HCT116 (cell line): ENCODE measurements at regions not wholly inside any gene's neighbourhood (a gene's known extent, or its start where the extent isn't known, plus 50 kb on each side); places are given as distances from the start of the nearest gene placed in this dataset.

Source experiments
- ATAC-seq: fragments of 200-7000 bp; cut with Tn5 transposase; 2 replicates; pipeline ENCODE4 v1.9.1; 2020; ENCODE audit warnings: mild to moderate bottlenecking, moderate library complexity
- BruUV-seq: library from RNA; stranded (reverse); fragments of 400-500 nt; replicated peaks from 2 replicates; lab custom pipeline; 2021; lab: Mats Ljungman, UMichigan
- CTCF ChIA-PET: fragments of 300-600 bp; sonication (Branson Sonifier 250); formaldehyde crosslinking; loops from one replicate; lab custom pipeline; 2021; ENCODE audit warnings: antibody characterized with exemption; lab: Charles Lee
- POLR2A ChIA-PET: fragments of 300-600, 350-600 bp; sonication (Branson Sonifier 250); formaldehyde crosslinking; loops from one replicate; lab custom pipeline; 2021; ENCODE audit warnings: antibody characterized with exemption; lab: Charles Lee
- RAD21 ChIA-PET, 2 experiments: fragments of 300-600 bp; sonication (Branson Sonifier 250); formaldehyde crosslinking; loops; one replicate each; lab custom pipeline; 2023; ENCODE audit warnings: low total read pairs in 2 of 2; ENCODE audit not compliant: uncharacterized antibody in 2 of 2, unreplicated experiment in 2 of 2, low non-redundant PET in 1 of 2; lab: Charles Lee
- DNase-seq: peaks from one replicate; pipeline ENCODE4 v3.0.0-alpha.2; 2010; ENCODE audit warnings: low read depth, low spot score
- H2AFZ ChIP-seq: fragments of 200-600 bp; shearing (Covaris generic), sonication (generic); 2 replicates; pipeline ENCODE4 v1.6.1; 2017; ENCODE audit warnings: low read depth, mixed run types, mixed read lengths, antibody characterized with exemption, low read length; ENCODE audit not compliant: poor library complexity, severe bottlenecking
- H3K27ac ChIP-seq: 2 replicates; pipeline ENCODE4 v1.5.1; 2012; ENCODE audit warnings: low read depth, low read length
- H3K27me3 ChIP-seq: fragments of 200-600 bp; sonication (generic); 2 replicates; pipeline ENCODE4 v1.6.1; 2016; ENCODE audit warnings: mixed run types, low read length, mixed read lengths; ENCODE audit not compliant: insufficient read depth
- H3K36me3 ChIP-seq, 2 experiments: fragments of 200-500 bp in 1 of 2; fragments of 200-600 bp in 1 of 2; sonication (Bioruptor generic) in 1 of 2; sonication (generic) in 1 of 2; 2 replicates each; pipeline versions ENCODE4 v1.5.1 to v1.6.1; 2014 to 2016; ENCODE audit warnings: low read length in 2 of 2, inconsistent platforms in 1 of 2, mixed read lengths in 1 of 2, mixed run types in 1 of 2; ENCODE audit not compliant: insufficient read depth in 2 of 2, control insufficient read depth in 1 of 2
- H3K4me1 ChIP-seq, 2 experiments: fragments of 200-600 bp in 1 of 2; sonication (generic) in 1 of 2; 2 replicates each; pipeline versions ENCODE4 v1.5.1 to v1.6.1; 2012 to 2017; ENCODE audit warnings: low read length in 2 of 2, inconsistent platforms in 1 of 2, mild to moderate bottlenecking in 1 of 2, mixed read lengths in 1 of 2, mixed run types in 1 of 2, moderate library complexity in 1 of 2; ENCODE audit not compliant: insufficient read depth in 2 of 2, control insufficient read depth in 1 of 2
- H3K4me2 ChIP-seq: fragments of 200-600 bp; sonication (generic); 2 replicates; pipeline ENCODE4 v1.6.1; 2017; ENCODE audit warnings: mixed run types, low read length, mixed read lengths
- H3K4me3 ChIP-seq, 2 experiments: fragments of 200-600 bp in 1 of 2; sonication (generic) in 1 of 2; replicated peaks in 1 of 2; 2 replicates each; pipeline ENCODE4 v1.5.1; 2011 to 2016; ENCODE audit warnings: low read length in 2 of 2, control low read depth in 1 of 2, low read depth in 1 of 2, mild to moderate bottlenecking in 1 of 2, mixed read lengths in 1 of 2, mixed run types in 1 of 2
- H3K79me2 ChIP-seq: fragments of 200-600 bp; sonication (generic); 2 replicates; pipeline ENCODE4 v1.6.1; 2017; ENCODE audit warnings: mild to moderate bottlenecking, mixed run types, low read length, moderate library complexity, mixed read lengths; ENCODE audit not compliant: insufficient read depth
- H3K9ac ChIP-seq: fragments of 200-600 bp; sonication (generic); 2 replicates; pipeline ENCODE4 v1.6.1; 2016; ENCODE audit warnings: low read length, mixed read lengths
- H3K9me2 ChIP-seq: fragments of 200-600 bp; sonication (generic), shearing (Covaris generic); 2 replicates; pipeline ENCODE4 v1.6.1; 2017; ENCODE audit warnings: mixed run types, mild to moderate bottlenecking, moderate library complexity; ENCODE audit not compliant: insufficient read depth
- H3K9me3 ChIP-seq, 2 experiments: fragments of 200-500 bp in 1 of 2; fragments of 200-600 bp in 1 of 2; sonication (Bioruptor generic) in 1 of 2; sonication (generic) in 1 of 2; 2 replicates each; pipeline ENCODE4 v1.6.1; 2014 to 2017; ENCODE audit warnings: low read length in 2 of 2, mixed read lengths in 2 of 2, inconsistent platforms in 1 of 2, low read depth in 1 of 2, mild to moderate bottlenecking in 1 of 2, mixed run types in 1 of 2, moderate library complexity in 1 of 2; ENCODE audit not compliant: control insufficient read depth in 1 of 2, insufficient read depth in 1 of 2
- H4K20me1 ChIP-seq: fragments of 200-600 bp; sonication (generic), shearing (Covaris generic); 2 replicates; pipeline ENCODE4 v1.6.1; 2017; ENCODE audit warnings: mixed run types, mild to moderate bottlenecking, moderate library complexity; ENCODE audit not compliant: insufficient read depth
- CBX3 ChIP-seq: IDR thresholded peaks from 2 replicates; pipeline ENCODE4 v1.6.1; 2012; ENCODE audit warnings: low read depth
- CEBPB ChIP-seq: IDR thresholded peaks from 2 replicates; pipeline ENCODE4 v1.6.1; 2012; ENCODE audit warnings: low read depth
- ELF1 ChIP-seq: IDR thresholded peaks from 2 replicates; pipeline ENCODE4 v1.6.1; 2012; ENCODE audit warnings: low read depth, borderline replicate concordance
- EZH2phosphoT487 ChIP-seq: fragments of 200-600 bp; IDR thresholded peaks from 2 replicates; pipeline ENCODE4 v1.6.1; 2018; ENCODE audit warnings: antibody characterized with exemption, borderline replicate concordance
- FOSL1 ChIP-seq: IDR thresholded peaks from 2 replicates; pipeline ENCODE4 v1.6.1; 2012; ENCODE audit warnings: low read depth
- POLR2A ChIP-seq: IDR thresholded peaks from 2 replicates; pipeline ENCODE4 v1.7.0; 2011; ENCODE audit warnings: borderline replicate concordance; ENCODE audit not compliant: insufficient read depth, insufficient read length; ENCODE audit errors: extremely low read depth
- RAD21 ChIP-seq: IDR thresholded peaks from 2 replicates; pipeline ENCODE4 v1.6.1; 2012; ENCODE audit warnings: low read depth, mild to moderate bottlenecking
- REST ChIP-seq: IDR thresholded peaks from 2 replicates; pipeline ENCODE4 v1.6.1; 2012; ENCODE audit warnings: low read depth
- SIN3A ChIP-seq: IDR thresholded peaks from 2 replicates; pipeline ENCODE4 v1.6.1; 2012; ENCODE audit warnings: low read depth
- SP1 ChIP-seq: IDR thresholded peaks from 2 replicates; pipeline ENCODE4 v1.6.1; 2012; ENCODE audit warnings: low read depth
- SRF ChIP-seq: IDR thresholded peaks from 2 replicates; pipeline ENCODE4 v1.6.1; 2012; ENCODE audit warnings: low read depth
- YY1 ChIP-seq: IDR thresholded peaks from 2 replicates; pipeline ENCODE4 v1.6.1; 2011; ENCODE audit warnings: low read length, low read depth, moderate library complexity, mild to moderate bottlenecking; ENCODE audit not compliant: insufficient replicate concordance; ENCODE audit errors: extremely low read depth
- ZFX ChIP-seq: fragments of 450-650 bp; IDR thresholded peaks from 2 replicates; pipeline ENCODE4 v1.6.1; 2017
- ZNF274 ChIP-seq: fragments of 200-500 bp; sonication (Bioruptor generic); IDR thresholded peaks from 2 replicates; pipeline ENCODE4 v1.6.1; 2014; ENCODE audit warnings: mild to moderate bottlenecking, low read depth, low read length, inconsistent platforms
- intact Hi-C: fragments of 100-400 bp; cut with micrococcal nuclease; formaldehyde crosslinking; loops from 2 replicates; pipeline ENCODE4 v1.10.0; 2022
- TF ChIP-seq, protein P1 (sequence below): IDR thresholded peaks from 2 replicates; pipeline ENCODE4 v1.6.1; 2012
- TF ChIP-seq, protein P2 (sequence below), 3 experiments: fragments of 200-600 bp in 1 of 3; sonication (generic) in 1 of 3; IDR thresholded peaks in 2 of 3; conservative IDR thresholded peaks in 1 of 3; 2 replicates each; pipeline ENCODE4 v1.5.1; 2012 to 2017; ENCODE audit warnings: low read depth in 2 of 3, low read length in 2 of 3, antibody characterized with exemption in 1 of 3, borderline replicate concordance in 1 of 3, control low read depth in 1 of 3, mild to moderate bottlenecking in 1 of 3, mixed read lengths in 1 of 3, mixed run types in 1 of 3, moderate library complexity in 1 of 3; ENCODE audit not compliant: insufficient read depth in 1 of 3
- TF ChIP-seq, protein P3 (sequence below): IDR thresholded peaks from 2 replicates; pipeline ENCODE4 v1.6.1; 2011; ENCODE audit warnings: mild to moderate bottlenecking, low read length, moderate library complexity; ENCODE audit not compliant: insufficient replicate concordance; ENCODE audit errors: extremely low read depth

DNA sequence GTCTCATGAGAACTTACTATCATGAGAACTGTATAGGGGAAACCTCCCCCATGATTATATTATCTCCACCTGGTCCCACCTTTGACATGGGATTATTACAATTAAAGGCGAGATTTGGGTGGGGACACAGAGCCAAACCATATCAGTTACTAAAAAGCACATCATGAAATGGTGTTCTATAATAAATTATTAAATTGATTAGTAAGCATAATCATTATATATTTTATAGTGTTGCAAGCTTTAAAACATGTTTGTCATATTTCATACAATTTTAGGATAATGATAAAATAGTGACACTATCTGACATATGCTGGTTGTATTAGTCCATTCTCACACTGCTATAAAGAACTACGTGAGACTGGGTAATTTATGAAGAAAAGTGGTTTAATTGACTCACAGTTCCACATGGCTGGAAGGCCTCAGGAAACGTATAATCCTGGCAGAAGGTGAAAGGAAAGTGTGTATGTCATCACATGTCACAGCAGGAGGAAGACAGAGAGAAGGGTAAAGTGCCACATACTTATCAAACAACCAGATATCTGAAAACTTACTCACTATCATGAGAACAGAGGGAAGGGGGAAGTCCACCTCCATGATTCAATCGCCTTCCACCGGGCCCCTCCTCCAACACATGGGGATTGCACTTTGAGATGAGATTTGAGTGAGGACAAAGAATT lies 539.2 kb upstream of the OLFM3 start:
- ChIA-PET POLR2A (no interaction called here), CTCF (no interaction called here), RAD21 (no interaction called here)
- Histone ChIP-seq H3K9ac (no peak overlapping the region), H3K4me3 (no peak overlapping the region), H3K9me3 (no peaks in the 10 kb centered on the region), H3K27me3 (no peaks in the 10 kb centered on the region), H3K4me2 (no peak overlapping the region), H2AFZ (no peak overlapping the region), H4K20me1 (no peaks in the 10 kb centered on the region), H3K27ac (no peak overlapping the region), H3K36me3 (no peaks in the 10 kb centered on the region), H3K79me2 (no peaks in the 10 kb centered on the region), H3K4me1 (no peaks in the 10 kb centered on the region), H3K9me2 (no peaks in the 10 kb centered on the region)
- TF ChIP-seq CBX3 (no peak), ELF1 (no peak), SP1 (no peak), EZH2phosphoT487 (no peak), YY1 (no peak), ZNF274 (no peak), CEBPB (no peak), RAD21 (no peak), FOSL1 (no peak), SIN3A (no peak), ZFX (no peak), POLR2A (no peak), REST (no peak), SRF (no peak)
- TF ChIP-seq, protein P1, sequence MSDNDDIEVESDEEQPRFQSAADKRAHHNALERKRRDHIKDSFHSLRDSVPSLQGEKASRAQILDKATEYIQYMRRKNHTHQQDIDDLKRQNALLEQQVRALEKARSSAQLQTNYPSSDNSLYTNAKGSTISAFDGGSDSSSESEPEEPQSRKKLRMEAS, result no peak
- TF ChIP-seq, protein P2, sequence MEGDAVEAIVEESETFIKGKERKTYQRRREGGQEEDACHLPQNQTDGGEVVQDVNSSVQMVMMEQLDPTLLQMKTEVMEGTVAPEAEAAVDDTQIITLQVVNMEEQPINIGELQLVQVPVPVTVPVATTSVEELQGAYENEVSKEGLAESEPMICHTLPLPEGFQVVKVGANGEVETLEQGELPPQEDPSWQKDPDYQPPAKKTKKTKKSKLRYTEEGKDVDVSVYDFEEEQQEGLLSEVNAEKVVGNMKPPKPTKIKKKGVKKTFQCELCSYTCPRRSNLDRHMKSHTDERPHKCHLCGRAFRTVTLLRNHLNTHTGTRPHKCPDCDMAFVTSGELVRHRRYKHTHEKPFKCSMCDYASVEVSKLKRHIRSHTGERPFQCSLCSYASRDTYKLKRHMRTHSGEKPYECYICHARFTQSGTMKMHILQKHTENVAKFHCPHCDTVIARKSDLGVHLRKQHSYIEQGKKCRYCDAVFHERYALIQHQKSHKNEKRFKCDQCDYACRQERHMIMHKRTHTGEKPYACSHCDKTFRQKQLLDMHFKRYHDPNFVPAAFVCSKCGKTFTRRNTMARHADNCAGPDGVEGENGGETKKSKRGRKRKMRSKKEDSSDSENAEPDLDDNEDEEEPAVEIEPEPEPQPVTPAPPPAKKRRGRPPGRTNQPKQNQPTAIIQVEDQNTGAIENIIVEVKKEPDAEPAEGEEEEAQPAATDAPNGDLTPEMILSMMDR (IDR thresholded peaks at IDR 0.05 in 2 of 3, conservative IDR thresholded peaks at IDR 0.05 in 1 of 3; ENCODE audit: borderline replicate concordance in 1 of 3, insufficient read depth in 1 of 3, low read depth in 2 of 3, low read length in 2 of 3), result no peak
- TF ChIP-seq, protein P3, sequence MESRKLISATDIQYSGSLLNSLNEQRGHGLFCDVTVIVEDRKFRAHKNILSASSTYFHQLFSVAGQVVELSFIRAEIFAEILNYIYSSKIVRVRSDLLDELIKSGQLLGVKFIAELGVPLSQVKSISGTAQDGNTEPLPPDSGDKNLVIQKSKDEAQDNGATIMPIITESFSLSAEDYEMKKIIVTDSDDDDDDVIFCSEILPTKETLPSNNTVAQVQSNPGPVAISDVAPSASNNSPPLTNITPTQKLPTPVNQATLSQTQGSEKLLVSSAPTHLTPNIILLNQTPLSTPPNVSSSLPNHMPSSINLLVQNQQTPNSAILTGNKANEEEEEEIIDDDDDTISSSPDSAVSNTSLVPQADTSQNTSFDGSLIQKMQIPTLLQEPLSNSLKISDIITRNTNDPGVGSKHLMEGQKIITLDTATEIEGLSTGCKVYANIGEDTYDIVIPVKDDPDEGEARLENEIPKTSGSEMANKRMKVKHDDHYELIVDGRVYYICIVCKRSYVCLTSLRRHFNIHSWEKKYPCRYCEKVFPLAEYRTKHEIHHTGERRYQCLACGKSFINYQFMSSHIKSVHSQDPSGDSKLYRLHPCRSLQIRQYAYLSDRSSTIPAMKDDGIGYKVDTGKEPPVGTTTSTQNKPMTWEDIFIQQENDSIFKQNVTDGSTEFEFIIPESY, result no peak
- ATAC-seq (no peak), DNase-seq (no peak)
- BruUV-seq, result no TSS peak
- intact Hi-C loops, result no loop called here
